GM12878 (cell line): ENCODE measurements at regions not wholly inside any gene's neighbourhood (a gene's known extent, or its start where the extent isn't known, plus 50 kb on each side); places are given as distances from the start of the nearest gene placed in this dataset.

Experiments
- ATAC-seq: fragments of 200-7000 bp; cut with Tn5 transposase; 3 replicates; pipeline ENCODE4 v1.9.1; 2020; ENCODE audit warnings: mild to moderate bottlenecking, moderate library complexity
- BruUV-seq: library from RNA; stranded (reverse); fragments of 400-500 nt; replicated peaks from 2 replicates; lab custom pipeline; 2021; lab: Mats Ljungman, UMichigan
- CTCF ChIA-PET: fragments of 300-600 bp; sonication (Branson Sonifier 250); formaldehyde crosslinking; extraction: SDS; loops from one replicate; lab custom pipeline; 2021; ENCODE audit warnings: inconsistent platforms; lab: Yijun Ruan, JAX
- POLR2A ChIA-PET: fragments of 350-600 bp; formaldehyde crosslinking; extraction: SDS; loops from one replicate; lab custom pipeline; 2021; ENCODE audit warnings: inconsistent platforms; lab: Charles Lee
- RAD21 ChIA-PET: fragments of 300-600 bp; sonication (Branson Sonifier 250); formaldehyde crosslinking; loops from one replicate; lab custom pipeline; 2023; ENCODE audit warnings: antibody characterized with exemption; ENCODE audit not compliant: unreplicated experiment; lab: Charles Lee
- SMC1A ChIA-PET: fragments of 300-600 bp; sonication (Branson Sonifier 250); formaldehyde crosslinking; loops from one replicate; lab custom pipeline; 2023; ENCODE audit not compliant: unreplicated experiment, uncharacterized antibody; lab: Charles Lee
- DNase-seq: peaks from one replicate; pipeline ENCODE4 v3.0.0-alpha.2; 2011; ENCODE audit warnings: low read depth, low spot score
- FAIRE-seq: peaks from 3 replicates; lab custom pipeline; 2011; peaks lifted over from hg19 to GRCh38; lab: Jason Lieb, UNC
- H2AFZ ChIP-seq: 2 replicates; pipeline ENCODE4 v1.6.0; 2011; ENCODE audit warnings: low read depth, low read length, control low read depth; ENCODE audit not compliant: control insufficient read depth
- H3K27ac ChIP-seq: 2 replicates; pipeline ENCODE4 v1.5.1; 2011; ENCODE audit warnings: control low read depth; ENCODE audit not compliant: control insufficient read depth, insufficient read depth
- H3K27me3 ChIP-seq, 2 experiments: replicated peaks in 1 of 2; 2 replicates each; pipeline versions ENCODE4 v1.6.0 to v1.6.1; 2011; ENCODE audit warnings: low read length in 1 of 2; ENCODE audit not compliant: control insufficient read depth in 2 of 2, insufficient read depth in 2 of 2
- H3K36me3 ChIP-seq, 2 experiments: 2 replicates each; pipeline ENCODE4 v1.5.1; 2011; ENCODE audit warnings: low read length in 1 of 2; ENCODE audit not compliant: control insufficient read depth in 2 of 2, insufficient read depth in 2 of 2
- H3K4me1 ChIP-seq: 2 replicates; pipeline ENCODE4 v1.6.1; 2011; ENCODE audit warnings: mild to moderate bottlenecking, low read length, moderate library complexity, mixed read lengths; ENCODE audit not compliant: control insufficient read depth, insufficient read depth
- H3K4me2 ChIP-seq: 2 replicates; pipeline ENCODE4 v1.6.0; 2011; ENCODE audit warnings: control low read depth; ENCODE audit not compliant: control insufficient read depth, insufficient read depth
- H3K4me3 ChIP-seq: fragments of 200-600 bp; sonication (generic); 2 replicates; pipeline ENCODE4 v1.5.1; 2016
- H3K79me2 ChIP-seq: 2 replicates; pipeline ENCODE4 v1.6.0; 2011; ENCODE audit warnings: low read length; ENCODE audit not compliant: control insufficient read depth, insufficient read depth
- H3K9ac ChIP-seq: 2 replicates; pipeline ENCODE4 v1.8.0; 2011; ENCODE audit warnings: low read length, control low read depth, mixed read lengths; ENCODE audit not compliant: control insufficient read depth, insufficient read depth
- H3K9me3 ChIP-seq: replicated peaks from 3 replicates; pipeline ENCODE4 v1.5.1; 2011; ENCODE audit warnings: mild to moderate bottlenecking, low read length; ENCODE audit not compliant: control insufficient read depth, insufficient read depth
- H4K20me1 ChIP-seq: 2 replicates; pipeline ENCODE4 v1.6.0; 2011; ENCODE audit not compliant: control insufficient read depth, insufficient read depth
- BRCA1 ChIP-seq: IDR thresholded peaks from 2 replicates; pipeline ENCODE4 v1.6.1; 2011; ENCODE audit warnings: low read depth, low read length, improper control_type of control experiment
- CBFB ChIP-seq: IDR thresholded peaks from 2 replicates; pipeline ENCODE4 v1.6.1; 2016; ENCODE audit warnings: antibody characterized with exemption, low read depth
- PML ChIP-seq: IDR thresholded peaks from 2 replicates; pipeline ENCODE4 v1.6.1; 2012; ENCODE audit warnings: low read length, inconsistent platforms
- RAD51 ChIP-seq: fragments of 450-650 bp; IDR thresholded peaks from 2 replicates; pipeline ENCODE4 v1.6.1; 2016; ENCODE audit warnings: moderate library complexity, mild to moderate bottlenecking, inconsistent platforms
- RFX5 ChIP-seq: IDR thresholded peaks from 2 replicates; pipeline ENCODE4 v1.6.1; 2011; ENCODE audit warnings: low read depth, low read length, improper control_type of control experiment
- SP1 ChIP-seq: IDR thresholded peaks from one replicate; pipeline ENCODE4 v1.6.1; 2011; ENCODE audit warnings: low read depth, low read length
- SREBF2 ChIP-seq: IDR thresholded peaks from 2 replicates; pipeline ENCODE4 v1.6.1; 2012; ENCODE audit warnings: mild to moderate bottlenecking, low read length
- TBL1XR1 ChIP-seq: IDR thresholded peaks from 2 replicates; pipeline ENCODE4 v1.6.1; 2012; ENCODE audit warnings: low read depth, low read length, improper control_type of control experiment
- TCF12 ChIP-seq: IDR thresholded peaks from 2 replicates; pipeline ENCODE4 v1.6.1; 2011; ENCODE audit warnings: low read depth, mild to moderate bottlenecking, low read length
- WRNIP1 ChIP-seq: IDR thresholded peaks from 2 replicates; pipeline ENCODE4 v1.6.1; 2011; ENCODE audit warnings: low read depth, low read length, improper control_type of control experiment, borderline replicate concordance
- WGBS: methylation state at CpG from one replicate; pipeline ENCODE4 v1.1.6; 2016; ENCODE audit warnings: low lambda C conversion rate; ENCODE audit not compliant: insufficient replicate concordance, insufficient coverage; ENCODE audit errors: missing lambda C conversion rate; 5-methylcytosine and 5-hydroxymethylcytosine counted together
- in situ Hi-C: fragments of 300-500 bp; cut with MboI; formaldehyde crosslinking; loops from 9 replicates; pipeline ENCODE4 v1.14.3; 2018; ENCODE audit warnings: mixed read lengths
- intact Hi-C: fragments of 100-400 bp; cut with micrococcal nuclease; formaldehyde crosslinking; loops from one replicate; pipeline ENCODE4 v1.14.2; 2022; ENCODE audit not compliant: unreplicated experiment
- TF ChIP-seq, protein P1 (sequence below): fragments of 450-650 bp; formaldehyde crosslinking; IDR thresholded peaks from 2 replicates; pipeline ENCODE4 v1.5.0; 2022; ENCODE audit warnings: mild to moderate bottlenecking, missing genetic modification characterization
- TF ChIP-seq, protein P2 (sequence below): fragments of 450-650 bp; IDR thresholded peaks from 2 replicates; pipeline ENCODE4 v1.6.1; 2017; ENCODE audit warnings: mild to moderate bottlenecking, moderate library complexity
- TF ChIP-seq, protein P3 (sequence below): fragments of 450-650 bp; IDR thresholded peaks from 2 replicates; pipeline ENCODE4 v1.6.1; 2016; ENCODE audit warnings: mild to moderate bottlenecking

DNA sequence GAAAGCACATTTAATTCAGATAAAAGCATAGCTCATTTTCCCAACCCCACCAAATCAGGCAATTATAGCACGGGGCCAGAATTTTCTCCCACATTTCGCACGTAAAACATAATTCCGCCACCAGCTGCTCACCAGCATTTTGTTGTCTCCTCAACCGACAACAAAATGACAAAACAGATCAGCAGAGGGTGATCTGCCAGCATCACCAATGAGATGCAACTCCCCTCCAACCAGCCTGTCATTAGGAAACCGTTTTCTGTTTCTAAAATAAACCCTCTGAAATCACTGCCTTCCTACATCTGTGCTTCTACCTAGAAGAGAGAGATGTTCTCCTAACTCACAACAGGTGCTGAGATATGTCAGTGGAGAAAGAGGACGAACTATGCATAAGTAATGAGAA, 654.8 kb upstream of the CPEB2 start:
- Histone ChIP-seq H3K36me3 (no peaks in the 10 kb centered on the region), H3K4me3 (no peak overlapping the region), H3K4me1 (no peaks in the 10 kb centered on the region), H3K79me2 (no peaks in the 10 kb centered on the region), H3K4me2 (no peak overlapping the region)
- SMC1A ChIA-PET: no interaction called here
- TF ChIP-seq, protein P1, sequence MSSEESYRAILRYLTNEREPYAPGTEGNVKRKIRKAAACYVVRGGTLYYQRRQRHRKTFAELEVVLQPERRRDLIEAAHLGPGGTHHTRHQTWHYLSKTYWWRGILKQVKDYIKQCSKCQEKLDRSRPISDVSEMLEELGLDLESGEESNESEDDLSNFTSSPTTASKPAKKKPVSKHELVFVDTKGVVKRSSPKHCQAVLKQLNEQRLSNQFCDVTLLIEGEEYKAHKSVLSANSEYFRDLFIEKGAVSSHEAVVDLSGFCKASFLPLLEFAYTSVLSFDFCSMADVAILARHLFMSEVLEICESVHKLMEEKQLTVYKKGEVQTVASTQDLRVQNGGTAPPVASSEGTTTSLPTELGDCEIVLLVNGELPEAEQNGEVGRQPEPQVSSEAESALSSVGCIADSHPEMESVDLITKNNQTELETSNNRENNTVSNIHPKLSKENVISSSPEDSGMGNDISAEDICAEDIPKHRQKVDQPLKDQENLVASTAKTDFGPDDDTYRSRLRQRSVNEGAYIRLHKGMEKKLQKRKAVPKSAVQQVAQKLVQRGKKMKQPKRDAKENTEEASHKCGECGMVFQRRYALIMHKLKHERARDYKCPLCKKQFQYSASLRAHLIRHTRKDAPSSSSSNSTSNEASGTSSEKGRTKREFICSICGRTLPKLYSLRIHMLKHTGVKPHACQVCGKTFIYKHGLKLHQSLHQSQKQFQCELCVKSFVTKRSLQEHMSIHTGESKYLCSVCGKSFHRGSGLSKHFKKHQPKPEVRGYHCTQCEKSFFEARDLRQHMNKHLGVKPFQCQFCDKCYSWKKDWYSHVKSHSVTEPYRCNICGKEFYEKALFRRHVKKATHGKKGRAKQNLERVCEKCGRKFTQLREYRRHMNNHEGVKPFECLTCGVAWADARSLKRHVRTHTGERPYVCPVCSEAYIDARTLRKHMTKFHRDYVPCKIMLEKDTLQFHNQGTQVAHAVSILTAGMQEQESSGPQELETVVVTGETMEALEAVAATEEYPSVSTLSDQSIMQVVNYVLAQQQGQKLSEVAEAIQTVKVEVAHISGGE (CRISPR knock-in tag): no peak
- TF ChIP-seq, protein P2, sequence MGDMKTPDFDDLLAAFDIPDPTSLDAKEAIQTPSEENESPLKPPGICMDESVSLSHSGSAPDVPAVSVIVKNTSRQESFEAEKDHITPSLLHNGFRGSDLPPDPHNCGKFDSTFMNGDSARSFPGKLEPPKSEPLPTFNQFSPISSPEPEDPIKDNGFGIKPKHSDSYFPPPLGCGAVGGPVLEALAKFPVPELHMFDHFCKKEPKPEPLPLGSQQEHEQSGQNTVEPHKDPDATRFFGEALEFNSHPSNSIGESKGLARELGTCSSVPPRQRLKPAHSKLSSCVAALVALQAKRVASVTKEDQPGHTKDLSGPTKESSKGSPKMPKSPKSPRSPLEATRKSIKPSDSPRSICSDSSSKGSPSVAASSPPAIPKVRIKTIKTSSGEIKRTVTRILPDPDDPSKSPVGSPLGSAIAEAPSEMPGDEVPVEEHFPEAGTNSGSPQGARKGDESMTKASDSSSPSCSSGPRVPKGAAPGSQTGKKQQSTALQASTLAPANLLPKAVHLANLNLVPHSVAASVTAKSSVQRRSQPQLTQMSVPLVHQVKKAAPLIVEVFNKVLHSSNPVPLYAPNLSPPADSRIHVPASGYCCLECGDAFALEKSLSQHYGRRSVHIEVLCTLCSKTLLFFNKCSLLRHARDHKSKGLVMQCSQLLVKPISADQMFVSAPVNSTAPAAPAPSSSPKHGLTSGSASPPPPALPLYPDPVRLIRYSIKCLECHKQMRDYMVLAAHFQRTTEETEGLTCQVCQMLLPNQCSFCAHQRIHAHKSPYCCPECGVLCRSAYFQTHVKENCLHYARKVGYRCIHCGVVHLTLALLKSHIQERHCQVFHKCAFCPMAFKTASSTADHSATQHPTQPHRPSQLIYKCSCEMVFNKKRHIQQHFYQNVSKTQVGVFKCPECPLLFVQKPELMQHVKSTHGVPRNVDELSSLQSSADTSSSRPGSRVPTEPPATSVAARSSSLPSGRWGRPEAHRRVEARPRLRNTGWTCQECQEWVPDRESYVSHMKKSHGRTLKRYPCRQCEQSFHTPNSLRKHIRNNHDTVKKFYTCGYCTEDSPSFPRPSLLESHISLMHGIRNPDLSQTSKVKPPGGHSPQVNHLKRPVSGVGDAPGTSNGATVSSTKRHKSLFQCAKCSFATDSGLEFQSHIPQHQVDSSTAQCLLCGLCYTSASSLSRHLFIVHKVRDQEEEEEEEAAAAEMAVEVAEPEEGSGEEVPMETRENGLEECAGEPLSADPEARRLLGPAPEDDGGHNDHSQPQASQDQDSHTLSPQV: no peak
- TF ChIP-seq SREBF2: no peak
- no peak for TF ChIP-seq BRCA1
- TF ChIP-seq TCF12: no peak
- no peak for TF ChIP-seq TBL1XR1
- TF ChIP-seq SP1: no peak
- TF ChIP-seq PML: no peak
- TF ChIP-seq RAD51: no peak
- TF ChIP-seq WRNIP1: no peak
- TF ChIP-seq, protein P3, sequence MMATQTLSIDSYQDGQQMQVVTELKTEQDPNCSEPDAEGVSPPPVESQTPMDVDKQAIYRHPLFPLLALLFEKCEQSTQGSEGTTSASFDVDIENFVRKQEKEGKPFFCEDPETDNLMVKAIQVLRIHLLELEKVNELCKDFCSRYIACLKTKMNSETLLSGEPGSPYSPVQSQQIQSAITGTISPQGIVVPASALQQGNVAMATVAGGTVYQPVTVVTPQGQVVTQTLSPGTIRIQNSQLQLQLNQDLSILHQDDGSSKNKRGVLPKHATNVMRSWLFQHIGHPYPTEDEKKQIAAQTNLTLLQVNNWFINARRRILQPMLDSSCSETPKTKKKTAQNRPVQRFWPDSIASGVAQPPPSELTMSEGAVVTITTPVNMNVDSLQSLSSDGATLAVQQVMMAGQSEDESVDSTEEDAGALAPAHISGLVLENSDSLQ: no peak
- TF ChIP-seq RFX5: no peak
- TF ChIP-seq CBFB: no peak
- TF ChIP-seq, all 136 proteins: peak for 0
- in situ Hi-C loops: no loop called here
- intact Hi-C loops: no loop called here
- POLR2A ChIA-PET: no interaction called here
- Histone ChIP-seq H3K9me3 (no peaks in the 10 kb centered on the region), H3K27ac (no peak overlapping the region), H2AFZ (no peak overlapping the region), H4K20me1 (no peaks in the 10 kb centered on the region), H3K27me3 (no peaks in the 10 kb centered on the region), H3K9ac (no peak overlapping the region)
- ATAC-seq (no peak), DNase-seq (no peak), FAIRE-seq (no peak)
- WGBS: 32% methylated on average over 7 of the region's 7 CpGs
- CTCF ChIA-PET: no interaction called here
- RAD21 ChIA-PET: no interaction called here
- no TSS peak for BruUV-seq
